Liver (tissue), 3 donors: ENCODE measurements at regions not wholly inside any gene's neighbourhood (a gene's known extent, or its start where the extent isn't known, plus 50 kb on each side); places are given as distances from the start of the nearest gene placed in this dataset.

Experiments used
- CTCF ChIP-seq: fragments of 150-350 bp; IDR thresholded peaks from 2 replicates; pipeline ENCODE4 v1.5.1; 2017; ENCODE audit warnings: improper control_type of control experiment, low read depth, low read length; ENCODE audit not compliant: missing input control
- FOXA2 ChIP-seq: IDR thresholded peaks from 2 replicates; pipeline ENCODE4 v1.6.1; 2016; ENCODE audit warnings: antibody characterized with exemption
- JUND ChIP-seq, 2 donors: IDR thresholded peaks; 2 replicates each; pipeline ENCODE4 v1.6.1; 2016; ENCODE audit warnings: antibody characterized with exemption in 2 of 2
- MAX ChIP-seq: IDR thresholded peaks from 2 replicates; pipeline ENCODE4 v1.6.1; 2016; ENCODE audit warnings: antibody characterized with exemption
- YY1 ChIP-seq: IDR thresholded peaks from 2 replicates; pipeline ENCODE4 v1.6.1; 2016; ENCODE audit warnings: antibody characterized with exemption, mild to moderate bottlenecking
- donor health status: healthy.
- donor health status: healthy.

GRCh38 chr2:146450131-146450530 is 1394.7 kb upstream of the ACVR2A start:
- TF ChIP-seq CTCF (no peak), JUND (IDR thresholded peaks at IDR 0.05) (no peak), YY1 (no peak), MAX (no peak), FOXA2 (no peak)
